ENCODE measurements at regions not wholly inside any gene's neighbourhood (a gene's known extent, or its start where the extent isn't known, plus 50 kb on each side); places are given as distances from the start of the nearest gene placed in this dataset.

DNA sequence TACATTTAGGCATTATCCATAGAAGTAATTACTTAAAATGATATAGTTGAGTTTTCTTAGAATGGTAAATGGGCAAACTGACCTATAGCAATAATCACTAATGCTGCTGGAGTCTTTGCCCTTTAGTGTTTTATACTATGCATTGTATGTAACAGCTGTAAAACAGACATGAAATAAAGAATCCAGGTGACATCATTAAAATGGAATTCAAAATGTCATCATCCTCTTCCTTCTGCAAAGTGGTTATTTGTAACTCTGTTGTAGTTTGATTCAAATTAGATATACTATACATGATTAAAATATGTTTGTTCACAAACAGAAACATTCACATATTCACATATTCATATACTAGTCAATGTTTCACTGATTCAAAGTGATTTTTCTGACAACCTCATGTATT lies 598.8 kb downstream of the SLC16A7 start:
- no peak for DNase-seq (ENCODE audit: low spot score in 2 of 2)
- TF ChIP-seq POLR2A (IDR thresholded peaks at IDR 0.05) = no peak
- TF ChIP-seq, protein P1, sequence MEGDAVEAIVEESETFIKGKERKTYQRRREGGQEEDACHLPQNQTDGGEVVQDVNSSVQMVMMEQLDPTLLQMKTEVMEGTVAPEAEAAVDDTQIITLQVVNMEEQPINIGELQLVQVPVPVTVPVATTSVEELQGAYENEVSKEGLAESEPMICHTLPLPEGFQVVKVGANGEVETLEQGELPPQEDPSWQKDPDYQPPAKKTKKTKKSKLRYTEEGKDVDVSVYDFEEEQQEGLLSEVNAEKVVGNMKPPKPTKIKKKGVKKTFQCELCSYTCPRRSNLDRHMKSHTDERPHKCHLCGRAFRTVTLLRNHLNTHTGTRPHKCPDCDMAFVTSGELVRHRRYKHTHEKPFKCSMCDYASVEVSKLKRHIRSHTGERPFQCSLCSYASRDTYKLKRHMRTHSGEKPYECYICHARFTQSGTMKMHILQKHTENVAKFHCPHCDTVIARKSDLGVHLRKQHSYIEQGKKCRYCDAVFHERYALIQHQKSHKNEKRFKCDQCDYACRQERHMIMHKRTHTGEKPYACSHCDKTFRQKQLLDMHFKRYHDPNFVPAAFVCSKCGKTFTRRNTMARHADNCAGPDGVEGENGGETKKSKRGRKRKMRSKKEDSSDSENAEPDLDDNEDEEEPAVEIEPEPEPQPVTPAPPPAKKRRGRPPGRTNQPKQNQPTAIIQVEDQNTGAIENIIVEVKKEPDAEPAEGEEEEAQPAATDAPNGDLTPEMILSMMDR (IDR thresholded peaks at IDR 0.05) = no peak
- no peak overlapping the region for H3K4me3 ChIP-seq (ENCODE audit: low read depth, poor library complexity, severe bottlenecking)
- intact Hi-C loops (cut with DNase I; ENCODE audit: low total_unique reads) = no loop called here

DNA sequence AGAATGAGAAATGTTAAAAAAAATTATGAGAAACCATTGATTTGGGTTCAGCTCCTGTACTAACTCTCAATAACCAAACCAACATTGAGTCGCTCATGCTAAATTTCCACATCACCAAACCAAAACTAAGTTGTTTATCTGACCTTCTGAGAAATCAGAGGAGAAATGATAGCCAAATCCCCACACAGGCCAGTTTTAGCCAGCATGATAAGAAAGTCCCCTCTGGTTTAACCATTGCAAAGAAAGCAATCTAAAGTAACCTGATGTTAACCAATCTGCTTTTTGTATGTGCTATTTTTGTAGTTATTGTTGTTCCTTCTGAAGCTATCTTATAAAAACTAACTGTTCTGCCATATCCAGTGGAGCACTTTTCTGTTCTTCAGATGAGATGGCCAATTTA lies 599.7 kb downstream of the SLC16A7 start:
- 89 to 92% methylated on average over 1 of the region's 1 CpG for whole genome bisulfite sequencing, 2 donors
- H3K4me3 ChIP-seq (ENCODE audit: low read depth, poor library complexity, severe bottlenecking) = no peak overlapping the region
- no peak for DNase-seq (ENCODE audit: low spot score in 2 of 2)
- TF ChIP-seq, protein P1 (IDR thresholded peaks at IDR 0.05) = no peak
- no peak for TF ChIP-seq POLR2A (IDR thresholded peaks at IDR 0.05)
- intact Hi-C loops (cut with DNase I; ENCODE audit: low total_unique reads) = no loop called here

DNA sequence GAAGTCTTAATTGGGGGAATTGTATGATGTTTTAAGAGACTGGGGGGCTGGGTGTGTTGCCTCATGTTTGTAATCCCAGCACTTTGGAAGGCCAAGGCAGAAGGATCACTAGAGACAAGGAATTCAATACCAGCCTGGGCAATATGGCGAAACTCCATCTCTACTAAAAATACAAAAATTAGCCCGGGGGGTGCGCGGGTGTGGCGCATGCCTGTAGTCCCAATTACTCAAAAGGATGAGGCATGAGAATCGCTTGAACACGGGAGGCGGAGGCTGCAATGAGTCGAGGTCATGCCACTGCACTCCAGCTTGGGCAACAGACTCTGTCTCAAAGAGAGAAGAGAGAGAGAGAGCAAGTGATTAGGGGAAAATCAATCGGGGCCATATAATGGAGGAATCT lies 600.5 kb downstream of the SLC16A7 start:
- no peak for DNase-seq (ENCODE audit: low spot score in 2 of 2)
- 90 to 93% methylated on average over 10 of the region's 10 CpGs for WGBS, 2 donors
- H3K4me3 ChIP-seq (ENCODE audit: low read depth, poor library complexity, severe bottlenecking) = no peak overlapping the region
- intact Hi-C loops (cut with DNase I; ENCODE audit: low total_unique reads) = no loop called here
- no peak for TF ChIP-seq POLR2A (IDR thresholded peaks at IDR 0.05)
- TF ChIP-seq, protein P1 (IDR thresholded peaks at IDR 0.05) = no peak

DNA sequence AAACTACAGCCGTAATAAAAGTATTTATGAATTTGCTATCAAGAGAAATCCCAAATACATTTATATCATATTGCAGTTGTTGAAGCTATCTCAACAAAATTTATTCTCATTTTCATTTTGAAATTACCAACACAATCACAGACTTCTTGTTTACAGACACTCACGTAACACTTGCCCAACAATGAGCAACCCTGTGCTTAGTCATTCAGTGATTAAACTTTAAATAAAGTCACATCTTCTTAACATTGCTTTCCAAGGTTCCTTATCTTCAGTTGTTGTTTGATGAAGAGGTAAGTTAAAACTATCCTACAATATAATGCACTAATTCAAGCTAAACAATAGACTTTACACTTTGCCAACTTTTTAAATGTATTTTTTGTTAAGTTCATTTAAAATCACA lies 601.8 kb downstream of the SLC16A7 start:
- TF ChIP-seq, protein P1 (IDR thresholded peaks at IDR 0.05) = no peak
- TF ChIP-seq POLR2A (IDR thresholded peaks at IDR 0.05) = no peak
- intact Hi-C loops (cut with DNase I; ENCODE audit: low total_unique reads) = no loop called here
- WGBS, 2 donors = 74 to 75% methylated on average over 2 of the region's 2 CpGs
- no peak overlapping the region for H3K4me3 ChIP-seq (ENCODE audit: low read depth, poor library complexity, severe bottlenecking)
- no peak for DNase-seq (ENCODE audit: low spot score in 2 of 2)

DNA sequence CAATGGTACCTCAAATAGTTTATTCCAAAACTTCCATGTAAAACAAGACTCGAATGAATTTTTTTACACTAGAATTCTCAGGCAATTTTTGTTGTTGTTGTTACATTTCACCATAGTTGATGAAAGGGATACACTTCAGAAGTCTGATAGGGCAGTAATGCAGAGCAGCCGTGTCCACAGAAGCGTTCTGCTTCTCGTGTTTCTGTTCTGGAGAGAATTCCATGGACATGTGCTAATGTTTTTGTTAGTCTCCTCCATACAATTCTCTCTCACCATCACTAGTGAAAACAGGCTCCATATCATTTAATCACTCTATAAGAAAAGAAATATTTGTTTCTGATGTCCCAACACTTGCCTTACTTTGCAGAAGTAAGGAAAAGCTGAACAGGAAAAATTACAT lies 606.1 kb downstream of the SLC16A7 start:
- no peak overlapping the region for H3K4me3 ChIP-seq (ENCODE audit: low read depth, poor library complexity, severe bottlenecking)
- intact Hi-C loops (cut with DNase I; ENCODE audit: low total_unique reads) = no loop called here
- TF ChIP-seq POLR2A (IDR thresholded peaks at IDR 0.05) = no peak
- TF ChIP-seq, protein P1 (IDR thresholded peaks at IDR 0.05) = no peak
- 59 to 69% methylated on average over 4 of the region's 4 CpGs for WGBS, 2 donors
- no peak for DNase-seq (ENCODE audit: low spot score in 2 of 2)

DNA sequence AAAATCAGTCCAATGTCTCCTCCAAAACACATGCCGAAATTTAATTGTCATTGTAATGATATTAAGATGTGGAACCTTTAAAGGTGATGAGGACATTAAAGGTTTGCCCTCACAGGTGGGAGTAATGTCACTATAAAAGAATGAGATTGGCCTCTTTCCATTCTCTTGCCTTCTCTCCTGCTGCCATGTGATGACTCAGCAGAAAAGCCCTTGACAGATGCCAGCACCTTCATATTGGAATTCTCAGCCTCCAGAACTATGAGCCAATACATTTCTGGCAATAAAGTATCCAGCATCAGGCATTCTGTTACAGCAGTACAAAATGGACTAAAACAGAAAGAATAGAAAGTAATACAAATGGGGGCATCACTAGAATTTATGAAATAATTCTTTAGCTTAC lies 609.7 kb downstream of the SLC16A7 start:
- no peak overlapping the region for H3K4me3 ChIP-seq (ENCODE audit: low read depth, poor library complexity, severe bottlenecking)
- intact Hi-C loops (cut with DNase I; ENCODE audit: low total_unique reads) = no loop called here
- 43 to 45% methylated on average over 1 of the region's 1 CpG for WGBS, 2 donors
- no peak for DNase-seq (ENCODE audit: low spot score in 2 of 2)
- no peak for TF ChIP-seq POLR2A (IDR thresholded peaks at IDR 0.05)
- TF ChIP-seq, protein P1 (IDR thresholded peaks at IDR 0.05) = no peak
